ENCODE measurements at regions not wholly inside any gene's neighbourhood (a gene's known extent, or its start where the extent isn't known, plus 50 kb on each side); places are given as distances from the start of the nearest gene placed in this dataset.

- TF ChIP-seq YY1 (tag by site-specific recombination; IDR thresholded peaks at IDR 0.05) (no peak), ZSCAN23 (tag by site-specific recombination; IDR thresholded peaks at IDR 0.05) (no peak), ZSCAN18 (tag by site-specific recombination; IDR thresholded peaks at IDR 0.05) (no peak), ZBTB8A (tag by site-specific recombination; IDR thresholded peaks at IDR 0.05) (no peak), CTCF (tag by site-specific recombination; IDR thresholded peaks at IDR 0.05) (no peak), SP3 (tag by site-specific recombination; IDR thresholded peaks at IDR 0.05) (no peak), ZFP69B (tag by site-specific recombination; IDR thresholded peaks at IDR 0.05) (no peak), TSHZ1 (tag by site-specific recombination; IDR thresholded peaks at IDR 0.05; ENCODE audit: borderline replicate concordance) (no peak), ZFP41 (tag by site-specific recombination; IDR thresholded peaks at IDR 0.05; ENCODE audit: borderline replicate concordance) (no peak)
These were observed 929.5 kb upstream of the C9orf72 start for GRCh38 chr9:28502741-28503140.

Data from HEK293 (cell line).